SK-N-SH treated with all-trans-retinoic acid at 6 μM for 48 hours (cell line): ENCODE measurements at regions not wholly inside any gene's neighbourhood (a gene's known extent, or its start where the extent isn't known, plus 50 kb on each side); places are given as distances from the start of the nearest gene placed in this dataset.

ENCODE experiments used
- ATAC-seq: fragments of 200-7000 bp; cut with Tn5 transposase; 3 replicates; pipeline ENCODE4 v1.9.1; 2020; ENCODE audit warnings: mild to moderate bottlenecking, moderate library complexity
- ARNTL ChIP-seq: fragments of 450-650 bp; formaldehyde crosslinking; IDR thresholded peaks from 2 replicates; pipeline ENCODE4 v1.5.0; 2020; ENCODE audit warnings: low read depth, mild to moderate bottlenecking, moderate library complexity, borderline replicate concordance
- BACH2 ChIP-seq: fragments of 250-450 bp; sonication (Bioruptor Pico); IDR thresholded peaks from 2 replicates; pipeline ENCODE4 v1.9.0; 2021; ENCODE audit warnings: mild to moderate bottlenecking, borderline replicate concordance
- CSDC2 ChIP-seq: fragments of 250-450 bp; sonication (Bioruptor Pico); IDR thresholded peaks from 2 replicates; pipeline ENCODE4 v1.5.0; 2020; ENCODE audit warnings: mild to moderate bottlenecking, moderate library complexity
- ESRRG ChIP-seq: fragments of 250-450 bp; sonication (Bioruptor Pico); IDR thresholded peaks from 2 replicates; pipeline ENCODE4 v1.6.1; 2021; ENCODE audit warnings: mild to moderate bottlenecking
- GLIS3 ChIP-seq: fragments of 250-450 bp; sonication (Bioruptor Pico); IDR thresholded peaks from 2 replicates; pipeline ENCODE4 v1.5.0; 2020; ENCODE audit warnings: mild to moderate bottlenecking, moderate library complexity
- ISL1 ChIP-seq: fragments of 250-450 bp; sonication (Bioruptor Pico); IDR thresholded peaks from 2 replicates; pipeline ENCODE4 v2.1.2; 2022; ENCODE audit warnings: mild to moderate bottlenecking, moderate library complexity
- PATZ1 ChIP-seq: fragments of 250-450 bp; sonication (Bioruptor Pico); IDR thresholded peaks from 2 replicates; pipeline ENCODE4 v1.8.0; 2020; ENCODE audit warnings: mild to moderate bottlenecking, moderate library complexity, borderline replicate concordance
- POU6F1 ChIP-seq: fragments of 250-450 bp; sonication (Bioruptor Pico); IDR thresholded peaks from 2 replicates; pipeline ENCODE4 v1.8.0; 2021; ENCODE audit warnings: low read depth, mild to moderate bottlenecking, moderate library complexity, borderline replicate concordance
- PPARA ChIP-seq: fragments of 250-450 bp; sonication (Bioruptor Pico); IDR thresholded peaks from 2 replicates; pipeline ENCODE4 v1.5.0; 2020; ENCODE audit warnings: mild to moderate bottlenecking, borderline replicate concordance
- RARB ChIP-seq: fragments of 250-450 bp; sonication (Bioruptor Pico); IDR thresholded peaks from 2 replicates; pipeline ENCODE4 v1.8.0; 2021; ENCODE audit warnings: mild to moderate bottlenecking, moderate library complexity
- SNAI2 ChIP-seq: fragments of 250-450 bp; sonication (Bioruptor Pico); IDR thresholded peaks from 2 replicates; pipeline ENCODE4 v1.5.0; 2020; ENCODE audit warnings: mild to moderate bottlenecking, moderate library complexity
- TCF4 ChIP-seq: fragments of 250-450 bp; sonication (Bioruptor Pico); IDR thresholded peaks from 2 replicates; pipeline ENCODE4 v1.8.0; 2021; ENCODE audit warnings: mild to moderate bottlenecking, moderate library complexity, borderline replicate concordance
- TOX ChIP-seq: fragments of 250-450 bp; sonication (Bioruptor Pico); IDR thresholded peaks from 2 replicates; pipeline ENCODE4 v1.8.0; 2021; ENCODE audit warnings: mild to moderate bottlenecking, moderate library complexity, borderline replicate concordance
- TSHZ2 ChIP-seq: fragments of 250-450 bp; sonication (Bioruptor Pico); IDR thresholded peaks from 2 replicates; pipeline ENCODE4 v1.5.0; 2020; ENCODE audit warnings: mild to moderate bottlenecking, moderate library complexity
- ZC3H10 ChIP-seq: fragments of 250-450 bp; sonication (Bioruptor Pico); IDR thresholded peaks from 2 replicates; pipeline ENCODE4 v1.5.1; 2021; ENCODE audit warnings: mild to moderate bottlenecking, moderate library complexity
- ZFP3 ChIP-seq: fragments of 250-450 bp; sonication (Bioruptor Pico); IDR thresholded peaks from 2 replicates; pipeline ENCODE4 v1.5.0; 2020; ENCODE audit warnings: mild to moderate bottlenecking, moderate library complexity
- ZFP30 ChIP-seq: fragments of 450-650 bp; formaldehyde crosslinking; IDR thresholded peaks from 2 replicates; pipeline ENCODE4 v1.5.0; 2022; ENCODE audit warnings: mild to moderate bottlenecking, moderate library complexity
- ZNF565 ChIP-seq: fragments of 450-650 bp; formaldehyde crosslinking; conservative IDR thresholded peaks from 2 replicates; pipeline ENCODE4 v1.5.0; 2020; ENCODE audit warnings: low read depth, mild to moderate bottlenecking, moderate library complexity
- ZNF70 ChIP-seq: fragments of 450-650 bp; formaldehyde crosslinking; IDR thresholded peaks from 2 replicates; pipeline ENCODE4 v1.5.0; 2020; ENCODE audit warnings: mild to moderate bottlenecking, moderate library complexity
- ZNF8 ChIP-seq: fragments of 450-650 bp; formaldehyde crosslinking; IDR thresholded peaks from 2 replicates; pipeline ENCODE4 v1.5.0; 2020; ENCODE audit warnings: mild to moderate bottlenecking, moderate library complexity
- TF ChIP-seq, protein P1 (sequence below): fragments of 250-450 bp; sonication (Bioruptor Pico); IDR thresholded peaks from 2 replicates; pipeline ENCODE4 v1.5.1; 2021; ENCODE audit warnings: mild to moderate bottlenecking, moderate library complexity
- TF ChIP-seq, protein P2 (sequence below): fragments of 250-450 bp; sonication (Bioruptor Pico); IDR thresholded peaks from 2 replicates; pipeline ENCODE4 v1.5.1; 2020; ENCODE audit warnings: low read depth, mild to moderate bottlenecking, moderate library complexity

DNA sequence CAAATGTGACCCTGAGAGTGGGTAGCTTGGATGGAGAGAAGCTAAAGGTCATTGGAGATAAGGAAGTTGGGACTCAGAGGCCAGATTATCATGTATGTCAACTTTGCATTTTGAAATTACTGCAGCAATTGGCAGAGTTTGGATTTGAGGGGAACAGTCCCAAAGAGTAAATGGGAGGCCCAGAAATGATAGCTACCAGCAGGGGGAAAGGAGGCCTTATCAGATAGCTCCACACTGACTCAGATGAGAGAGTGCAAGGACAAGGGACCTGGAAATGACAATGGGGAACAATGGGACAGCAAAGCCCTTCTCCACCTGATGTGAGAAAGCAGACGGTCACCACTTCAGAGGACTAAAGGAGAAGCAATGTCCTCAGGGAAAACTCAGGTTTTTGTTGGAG lies 201.5 kb upstream of the JADE1 start:
- ATAC-seq = no peak
- no peak for TF ChIP-seq POU6F1 (CRISPR knock-in tag)
- TF ChIP-seq ZFP30 = no peak
- TF ChIP-seq SNAI2 = no peak
- no peak for TF ChIP-seq TCF4 (CRISPR knock-in tag)
- TF ChIP-seq BACH2 = no peak
- no peak for TF ChIP-seq TOX (CRISPR knock-in tag)
- no peak for TF ChIP-seq PPARA
- no peak for TF ChIP-seq ZNF8 (CRISPR knock-in tag)
- no peak for TF ChIP-seq RARB (CRISPR knock-in tag)
- no peak for TF ChIP-seq ZFP3
- no peak for TF ChIP-seq ARNTL (CRISPR knock-in tag)
- TF ChIP-seq ISL1 (CRISPR knock-in tag) = no peak
- TF ChIP-seq ZNF70 = no peak
- TF ChIP-seq ZNF565 = no peak
- TF ChIP-seq, protein P1, sequence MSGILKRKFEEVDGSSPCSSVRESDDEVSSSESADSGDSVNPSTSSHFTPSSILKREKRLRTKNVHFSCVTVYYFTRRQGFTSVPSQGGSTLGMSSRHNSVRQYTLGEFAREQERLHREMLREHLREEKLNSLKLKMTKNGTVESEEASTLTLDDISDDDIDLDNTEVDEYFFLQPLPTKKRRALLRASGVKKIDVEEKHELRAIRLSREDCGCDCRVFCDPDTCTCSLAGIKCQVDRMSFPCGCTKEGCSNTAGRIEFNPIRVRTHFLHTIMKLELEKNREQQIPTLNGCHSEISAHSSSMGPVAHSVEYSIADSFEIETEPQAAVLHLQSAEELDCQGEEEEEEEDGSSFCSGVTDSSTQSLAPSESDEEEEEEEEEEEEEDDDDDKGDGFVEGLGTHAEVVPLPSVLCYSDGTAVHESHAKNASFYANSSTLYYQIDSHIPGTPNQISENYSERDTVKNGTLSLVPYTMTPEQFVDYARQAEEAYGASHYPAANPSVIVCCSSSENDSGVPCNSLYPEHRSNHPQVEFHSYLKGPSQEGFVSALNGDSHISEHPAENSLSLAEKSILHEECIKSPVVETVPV (CRISPR knock-in tag) = no peak
- TF ChIP-seq CSDC2 = no peak
- TF ChIP-seq, protein P2, sequence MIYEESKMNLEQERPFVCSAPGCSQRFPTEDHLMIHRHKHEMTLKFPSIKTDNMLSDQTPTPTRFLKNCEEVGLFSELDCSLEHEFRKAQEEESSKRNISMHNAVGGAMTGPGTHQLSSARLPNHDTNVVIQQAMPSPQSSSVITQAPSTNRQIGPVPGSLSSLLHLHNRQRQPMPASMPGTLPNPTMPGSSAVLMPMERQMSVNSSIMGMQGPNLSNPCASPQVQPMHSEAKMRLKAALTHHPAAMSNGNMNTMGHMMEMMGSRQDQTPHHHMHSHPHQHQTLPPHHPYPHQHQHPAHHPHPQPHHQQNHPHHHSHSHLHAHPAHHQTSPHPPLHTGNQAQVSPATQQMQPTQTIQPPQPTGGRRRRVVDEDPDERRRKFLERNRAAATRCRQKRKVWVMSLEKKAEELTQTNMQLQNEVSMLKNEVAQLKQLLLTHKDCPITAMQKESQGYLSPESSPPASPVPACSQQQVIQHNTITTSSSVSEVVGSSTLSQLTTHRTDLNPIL (CRISPR knock-in tag) = no peak
- TF ChIP-seq, all 23 proteins: peak for 0

DNA sequence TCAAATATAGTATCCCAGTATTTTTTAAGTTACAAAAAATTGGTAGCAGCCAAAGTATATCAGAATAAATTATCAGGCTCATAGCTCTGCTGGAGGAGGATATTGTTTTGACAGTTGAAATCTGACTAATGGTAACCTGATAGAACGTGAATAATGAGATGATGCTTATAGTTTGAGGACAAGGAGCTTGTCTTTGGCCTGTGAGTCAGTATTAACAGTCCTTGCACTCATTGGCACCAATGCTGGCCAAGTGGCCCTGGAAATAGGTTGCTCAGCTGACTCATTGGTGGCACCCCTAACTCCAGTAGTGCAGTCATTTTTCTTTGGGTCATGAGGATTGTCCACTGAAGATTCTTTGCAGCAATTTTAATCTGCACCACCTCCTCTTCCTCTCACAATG lies 203.3 kb upstream of the JADE1 start:
- TF ChIP-seq ISL1 (CRISPR knock-in tag) (no peak), ZC3H10 (no peak), BACH2 (no peak), PATZ1 (CRISPR knock-in tag) (no peak), ZNF8 (CRISPR knock-in tag) (no peak), ESRRG (CRISPR knock-in tag) (no peak), ARNTL (CRISPR knock-in tag) (no peak), RARB (CRISPR knock-in tag) (no peak), ZNF565 (no peak)
- TF ChIP-seq, protein P2 (CRISPR knock-in tag) = no peak

GRCh38 chr4:128604840-128605239 lies 204.7 kb upstream of the JADE1 start:
- TF ChIP-seq ISL1 (CRISPR knock-in tag) = no peak
- no peak for TF ChIP-seq TOX (CRISPR knock-in tag)
- TF ChIP-seq ZFP3 = no peak
- no peak for TF ChIP-seq TCF4 (CRISPR knock-in tag)
- TF ChIP-seq GLIS3 (CRISPR knock-in tag) = no peak
- TF ChIP-seq ZNF565 = no peak
- no peak for TF ChIP-seq TSHZ2 (CRISPR knock-in tag)
- TF ChIP-seq BACH2 = no peak
- TF ChIP-seq ARNTL (CRISPR knock-in tag) = no peak
- TF ChIP-seq, protein P1 (CRISPR knock-in tag) = no peak

More for the DNA sequence above, 203.3 kb upstream of the JADE1 start:
- peak; percentile 21 for ATAC-seq

More at GRCh38 chr4:128604840-128605239, 204.7 kb upstream of the JADE1 start:
- no peak for ATAC-seq
